Germinal center (tissue), 1 donor: ENCODE measurements at regions not wholly inside any gene's neighbourhood (a gene's known extent, or its start where the extent isn't known, plus 50 kb on each side); places are given as distances from the start of the nearest gene placed in this dataset.
"Not testable (repeated sequence)": the region's sequence is repeated elsewhere in the genome, so short reads cannot be mapped to it uniquely, and the experiment has no call there.

Experiments used
- DNase-seq: peaks from one replicate; pipeline ENCODE4 v3.0.0; 2012; ENCODE audit warnings: mixed read lengths, low spot score

GRCh38 chr2:89797320-89798038, 1106.0 kb downstream of the RPIA start:
- no peak for DNase-seq

GRCh38 chr2:89801207-89801606, 1109.7 kb downstream of the RPIA start:
- not testable (repeated sequence) for DNase-seq

- DNase-seq: not testable (repeated sequence)
Measured at GRCh38 chr2:89806363-89806762, 1114.9 kb downstream of the RPIA start.

GRCh38 chr2:89811295-89811694, 1119.8 kb downstream of the RPIA start:
- DNase-seq: no peak

- DNase-seq: not testable (repeated sequence)
Measured at GRCh38 chr2:89811910-89812309, 1120.4 kb downstream of the RPIA start.

- DNase-seq: not testable (repeated sequence)
Measured at GRCh38 chr2:89814359-89814758, 1122.9 kb downstream of the RPIA start.

GRCh38 chr2:89818873-89819272, 1127.4 kb downstream of the RPIA start:
- DNase-seq: no peak

- no peak for DNase-seq
Measured at GRCh38 chr2:89819809-89820208, 1128.3 kb downstream of the RPIA start.

- DNase-seq: no peak
Measured at GRCh38 chr2:89820248-89820647, 1128.8 kb downstream of the RPIA start.

- DNase-seq: no peak
Measured at GRCh38 chr2:89821455-89821945, 1130.0 kb downstream of the RPIA start.

- not testable (repeated sequence) for DNase-seq
Measured at GRCh38 chr2:89822342-89822741, 1130.9 kb downstream of the RPIA start.

GRCh38 chr2:89823556-89823955, 1132.1 kb downstream of the RPIA start:
- no peak for DNase-seq

- DNase-seq: no peak
Measured at GRCh38 chr2:89825034-89825433, 1133.6 kb downstream of the RPIA start.

GRCh38 chr2:89826741-89827140, 1135.3 kb downstream of the RPIA start:
- DNase-seq: not testable (repeated sequence)

GRCh38 chr2:89827829-89828228, 1136.4 kb downstream of the RPIA start:
- DNase-seq: not testable (repeated sequence)

GRCh38 chr2:89828416-89828815, 1136.9 kb downstream of the RPIA start:
- DNase-seq: not testable (repeated sequence)

- not testable (repeated sequence) for DNase-seq
Measured at GRCh38 chr2:89828961-89829631, 1137.6 kb downstream of the RPIA start.

- no peak for DNase-seq
Measured at GRCh38 chr2:89829828-89830227, 1138.4 kb downstream of the RPIA start.

GRCh38 chr2:89830341-89831218, 1139.1 kb downstream of the RPIA start:
- DNase-seq: not testable (repeated sequence)

GRCh38 chr2:89831641-89832498, 1140.4 kb downstream of the RPIA start:
- DNase-seq: no peak

- DNase-seq: no peak
Measured at GRCh38 chr2:89833116-89833779, 1141.8 kb downstream of the RPIA start.
